Activated CD4-positive, CD25-positive, alpha-beta regulatory T cell treated with anti-CD3 and anti-CD28 coated beads, Interleukin-2, amount 50 U/mL, for 72 hours (primary cell): ENCODE measurements at regions not wholly inside any gene's neighbourhood (a gene's known extent, or its start where the extent isn't known, plus 50 kb on each side); places are given as distances from the start of the nearest gene placed in this dataset.

Experiments
- DNase-seq: peaks from one replicate; pipeline ENCODE4 v3.0.0; 2021

- no peak for DNase-seq
These were observed 54.0 kb upstream of the SLC22A11 start for GRCh38 chr11:64501500-64502427.

- no peak for DNase-seq
These were observed 53.1 kb upstream of the SLC22A11 start for GRCh38 chr11:64502634-64503033.

- no peak for DNase-seq
These were observed 52.5 kb upstream of the SLC22A11 start for GRCh38 chr11:64503186-64503753.

- DNase-seq = no peak
These were observed 50.7 kb upstream of the SLC22A11 start for GRCh38 chr11:64504999-64505398.
